Activated naive CD8-positive, alpha-beta T cell treated with anti-CD3 and anti-CD28 coated beads, Interleukin-2, amount 50 U/mL, for 16 hours (primary cell): ENCODE measurements at regions not wholly inside any gene's neighbourhood (a gene's known extent, or its start where the extent isn't known, plus 50 kb on each side); places are given as distances from the start of the nearest gene placed in this dataset.

Experiments
- DNase-seq: peaks from one replicate; pipeline ENCODE4 v3.0.0-alpha.2; 2020; ENCODE audit warnings: low read depth, low spot score

- no peak for DNase-seq
Observed at GRCh38 chr15:93321881-93322282, 232.9 kb upstream of the RGMA start.

- DNase-seq, result no peak
Observed at GRCh38 chr15:93319121-93319814, 230.3 kb upstream of the RGMA start.

- DNase-seq, result no peak
Observed at GRCh38 chr15:93317772-93318171, 228.8 kb upstream of the RGMA start.

- DNase-seq, result no peak
Observed at GRCh38 chr15:93314245-93314644, 225.2 kb upstream of the RGMA start.

GRCh38 chr15:93312891-93313486 is 224.0 kb upstream of the RGMA start:
- no peak for DNase-seq

- DNase-seq, result no peak
Observed at GRCh38 chr15:93311620-93312019, 222.6 kb upstream of the RGMA start.

- no peak for DNase-seq
Observed at GRCh38 chr15:93308026-93308690, 219.1 kb upstream of the RGMA start.

- DNase-seq, result no peak
Observed at GRCh38 chr15:93307513-93307912, 218.5 kb upstream of the RGMA start.

- no peak for DNase-seq
Observed at GRCh38 chr15:93305306-93305705, 216.3 kb upstream of the RGMA start.

GRCh38 chr15:93302080-93302765 is 213.2 kb upstream of the RGMA start:
- DNase-seq, result no peak

GRCh38 chr15:93300796-93301195 is 211.8 kb upstream of the RGMA start:
- no peak for DNase-seq

- DNase-seq, result no peak
Observed at GRCh38 chr15:93299675-93300074, 210.7 kb upstream of the RGMA start.

GRCh38 chr15:93298901-93299300 is 209.9 kb upstream of the RGMA start:
- no peak for DNase-seq

- no peak for DNase-seq
Observed at GRCh38 chr15:93296759-93297500, 207.9 kb upstream of the RGMA start.

GRCh38 chr15:93294896-93295295 is 205.9 kb upstream of the RGMA start:
- no peak for DNase-seq

- no peak for DNase-seq
Observed at GRCh38 chr15:93294066-93294465, 205.1 kb upstream of the RGMA start.

GRCh38 chr15:93291380-93291779 is 202.4 kb upstream of the RGMA start:
- no peak for DNase-seq

GRCh38 chr15:93290618-93290946 is 201.6 kb upstream of the RGMA start:
- DNase-seq, result no peak

GRCh38 chr15:93289941-93290617 is 201.1 kb upstream of the RGMA start:
- DNase-seq, result no peak

- no peak for DNase-seq
Observed at GRCh38 chr15:93288728-93289294, 199.8 kb upstream of the RGMA start.

GRCh38 chr15:93286446-93286845 is 197.4 kb upstream of the RGMA start:
- DNase-seq, result no peak
